ENCODE measurements at regions not wholly inside any gene's neighbourhood (a gene's known extent, or its start where the extent isn't known, plus 50 kb on each side); places are given as distances from the start of the nearest gene placed in this dataset.
"Not testable (repeated sequence)": the region's sequence is repeated elsewhere in the genome, so short reads cannot be mapped to it uniquely, and the experiment has no call there.

DNA sequence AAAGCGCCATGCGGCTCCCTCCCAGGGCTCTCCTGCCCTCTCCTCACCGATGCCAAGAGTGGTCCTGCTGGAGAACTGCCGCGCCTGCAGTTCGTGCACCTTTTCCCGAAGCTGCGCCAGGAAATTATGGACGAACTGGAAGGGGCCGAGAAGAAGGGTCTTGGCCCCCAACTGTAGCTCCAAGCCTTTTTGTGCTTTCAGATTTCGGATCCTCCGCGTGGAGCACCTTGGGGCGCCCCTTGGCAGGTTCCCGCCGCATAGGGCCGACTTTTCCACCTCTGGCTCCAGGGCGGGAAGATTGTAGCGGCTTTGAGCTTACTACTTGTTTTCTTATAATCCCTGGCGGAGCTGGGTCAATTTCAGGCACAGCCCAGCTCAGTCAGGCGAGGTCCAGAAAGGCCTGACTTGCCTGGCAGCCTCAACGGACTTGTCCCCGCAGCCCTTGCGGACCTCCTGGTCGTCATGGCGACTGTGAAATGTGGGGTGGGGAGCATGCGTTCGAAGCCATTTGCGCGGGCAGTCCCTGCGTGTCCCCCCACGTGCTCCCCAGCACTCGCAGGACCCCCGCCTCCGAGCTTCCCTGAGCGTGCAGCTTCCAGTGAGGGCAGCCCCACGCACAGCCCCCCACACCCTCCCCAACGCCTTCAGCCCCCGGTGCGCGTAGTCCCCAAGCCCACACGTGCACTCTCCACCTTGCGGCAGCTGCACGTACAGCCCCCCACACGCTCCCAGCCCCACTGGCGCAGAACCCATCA, 129.9 kb downstream of the KBTBD2 start:
- peak overlapping the region in 7 of 10 donors; percentile 37 to 82 (median 57) for H3K27ac ChIP-seq
- intact Hi-C loops (cut with DNase I): loop anchor here in 2 of 10 donors (10.0 kb wide), 2 partner anchors 293 to 353 kb away; no protein-coding TSS in a partner anchor
- H3K9me3 ChIP-seq: no peaks in the 10 kb centered on the region
- TF ChIP-seq, protein P1, sequence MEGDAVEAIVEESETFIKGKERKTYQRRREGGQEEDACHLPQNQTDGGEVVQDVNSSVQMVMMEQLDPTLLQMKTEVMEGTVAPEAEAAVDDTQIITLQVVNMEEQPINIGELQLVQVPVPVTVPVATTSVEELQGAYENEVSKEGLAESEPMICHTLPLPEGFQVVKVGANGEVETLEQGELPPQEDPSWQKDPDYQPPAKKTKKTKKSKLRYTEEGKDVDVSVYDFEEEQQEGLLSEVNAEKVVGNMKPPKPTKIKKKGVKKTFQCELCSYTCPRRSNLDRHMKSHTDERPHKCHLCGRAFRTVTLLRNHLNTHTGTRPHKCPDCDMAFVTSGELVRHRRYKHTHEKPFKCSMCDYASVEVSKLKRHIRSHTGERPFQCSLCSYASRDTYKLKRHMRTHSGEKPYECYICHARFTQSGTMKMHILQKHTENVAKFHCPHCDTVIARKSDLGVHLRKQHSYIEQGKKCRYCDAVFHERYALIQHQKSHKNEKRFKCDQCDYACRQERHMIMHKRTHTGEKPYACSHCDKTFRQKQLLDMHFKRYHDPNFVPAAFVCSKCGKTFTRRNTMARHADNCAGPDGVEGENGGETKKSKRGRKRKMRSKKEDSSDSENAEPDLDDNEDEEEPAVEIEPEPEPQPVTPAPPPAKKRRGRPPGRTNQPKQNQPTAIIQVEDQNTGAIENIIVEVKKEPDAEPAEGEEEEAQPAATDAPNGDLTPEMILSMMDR (IDR thresholded peaks at IDR 0.05): no peak
- peak in 6 of 8 donors; percentile 10 to 86 (median 33) for ATAC-seq
- peak in 1 of 2 donors; percentile 18 for DNase-seq
- no peaks in the 10 kb centered on the region for H3K36me3 ChIP-seq
- peaks cover 0 to 26% (median 0%) of the 10 kb centered on the region in 7 donors for H3K27me3 ChIP-seq
- peaks cover 0 to 14% (median 5%) of the 10 kb centered on the region in 9 donors for H3K4me1 ChIP-seq
- 63 to 70% methylated on average over 44 to 46 of the region's 46 CpGs for WGBS, 2 donors
- peak overlapping the region in 1 of 10 donors; percentile 3 for H3K4me3 ChIP-seq

DNA sequence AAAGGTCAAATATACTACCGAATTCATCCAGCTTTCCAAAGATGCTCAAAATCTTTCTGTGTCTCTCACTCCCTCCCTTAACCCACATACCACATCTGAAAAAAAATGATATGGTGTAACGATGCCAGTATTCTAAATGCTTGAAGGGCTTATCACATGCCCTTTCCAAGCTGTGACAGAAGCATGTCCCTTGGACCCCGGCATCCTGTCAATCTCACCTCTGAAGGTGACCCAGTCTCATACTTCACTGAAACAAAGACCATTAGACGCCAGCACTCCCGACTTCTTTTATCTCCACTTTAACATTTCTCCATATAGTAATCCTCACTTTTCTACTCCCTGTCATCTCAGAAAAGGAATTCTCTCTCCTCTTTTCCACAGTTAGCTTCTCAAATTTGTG, 130.8 kb downstream of the KBTBD2 start:
- peak in 1 of 2 donors; percentile 36 for DNase-seq
- peak in 1 of 8 donors; percentile 63 for ATAC-seq
- Histone ChIP-seq H3K27me3 (peaks cover 0 to 26% (median 0%) of the 10 kb centered on the region in 7 donors), H3K4me1 (peaks cover 0 to 11% (median 5%) of the 10 kb centered on the region in 9 donors), H3K27ac (peak overlapping the region in 7 of 10 donors; percentile 37 to 82 (median 57))
- H3K36me3 ChIP-seq, H3K4me3 ChIP-seq, H3K9me3 ChIP-seq: not testable (repeated sequence)
- intact Hi-C loops (cut with DNase I): loop anchor here in 2 of 10 donors (10.0 kb wide), 2 partner anchors 294 to 354 kb away; no protein-coding TSS in a partner anchor
- WGBS, 2 donors: 50 to 60% methylated on average over 5 of the region's 5 CpGs

DNA sequence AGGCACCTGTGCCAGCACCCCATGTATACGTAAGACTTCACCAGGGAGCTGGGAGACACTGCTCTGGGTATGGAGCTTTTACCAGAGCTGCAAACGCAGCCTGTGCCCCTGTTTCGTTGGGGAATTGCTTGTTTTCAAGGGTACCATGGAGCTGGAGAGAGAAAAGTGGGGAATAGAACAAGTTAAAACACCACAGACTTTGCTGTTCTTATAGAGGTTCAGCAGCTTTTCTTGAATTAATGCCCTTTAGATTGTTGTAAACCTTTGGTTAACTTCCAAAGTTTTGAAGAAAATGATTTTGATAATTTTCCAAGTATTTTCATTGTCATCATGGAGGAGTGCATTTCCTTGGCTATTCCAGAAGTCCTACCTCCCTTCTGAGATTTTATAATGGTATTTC, 131.7 kb downstream of the KBTBD2 start:
- Histone ChIP-seq H3K4me1 (peaks cover 0 to 11% (median 5%) of the 10 kb centered on the region in 9 donors), H3K27me3 (peaks cover 0 to 26% (median 0%) of the 10 kb centered on the region in 7 donors)
- intact Hi-C loops (cut with DNase I): loop anchor here in 2 of 10 donors (10.0 kb wide), 2 partner anchors 295 to 355 kb away; no protein-coding TSS in a partner anchor
- H3K4me3 ChIP-seq, H3K9me3 ChIP-seq, H3K27ac ChIP-seq, DNase-seq, H3K36me3 ChIP-seq, ATAC-seq: not testable (repeated sequence)
- 91 to 93% methylated on average over 3 of the region's 3 CpGs for WGBS, 2 donors

DNA sequence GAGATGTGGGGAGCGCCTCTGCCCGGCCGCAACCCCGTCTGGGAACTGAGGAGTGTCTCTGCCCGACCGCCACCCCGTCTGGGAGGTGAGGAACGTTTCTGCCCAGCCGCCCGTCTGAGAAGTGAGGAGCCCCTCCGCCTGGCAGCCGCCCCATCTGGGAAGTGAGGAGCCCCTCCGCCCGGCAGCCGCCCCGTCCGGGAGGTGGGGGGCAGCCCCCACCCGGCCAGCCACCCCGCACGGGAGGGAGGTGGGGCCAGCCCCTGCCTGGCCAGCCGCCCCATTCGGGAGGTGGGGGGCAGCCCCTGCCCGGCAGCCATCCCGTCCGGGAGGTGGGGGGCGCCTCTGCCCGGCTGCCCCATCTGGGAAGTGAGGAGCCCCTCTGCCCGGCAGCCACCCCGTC, 137.7 kb downstream of the KBTBD2 start:
- H3K36me3 ChIP-seq: not testable (repeated sequence)

DNA sequence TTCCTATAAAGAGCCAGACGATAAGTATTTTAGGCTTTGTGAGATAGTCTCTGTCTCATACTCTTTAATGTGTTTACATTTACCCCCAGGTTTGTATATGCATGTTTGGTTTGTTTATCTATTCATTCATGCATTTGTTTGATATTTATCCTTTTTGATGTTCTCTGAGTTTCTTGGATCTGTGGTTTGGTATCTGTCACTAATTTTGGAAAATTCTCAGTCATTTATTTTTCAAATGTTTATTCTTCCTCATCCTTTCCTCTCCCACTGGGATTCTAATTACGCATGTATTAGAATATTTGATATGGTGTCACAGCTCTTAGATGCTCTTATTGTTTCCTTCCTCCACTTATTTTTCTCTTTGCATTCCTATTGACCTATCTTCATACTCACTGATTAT, 143.2 kb downstream of the KBTBD2 start:
- 89 to 94% methylated on average over 2 of the region's 2 CpGs for WGBS, 2 donors

More for the DNA sequence above, 137.7 kb downstream of the KBTBD2 start:
- peak in 1 of 8 donors; percentile 67 for ATAC-seq
- intact Hi-C loops (cut with DNase I); H3K9me3 ChIP-seq; H3K4me1 ChIP-seq; H3K27me3 ChIP-seq; H3K4me3 ChIP-seq; DNase-seq; H3K27ac ChIP-seq: not testable (repeated sequence)
- WGBS, 2 donors: 89 to 95% methylated on average over 28 to 29 of the region's 29 CpGs

DNA sequence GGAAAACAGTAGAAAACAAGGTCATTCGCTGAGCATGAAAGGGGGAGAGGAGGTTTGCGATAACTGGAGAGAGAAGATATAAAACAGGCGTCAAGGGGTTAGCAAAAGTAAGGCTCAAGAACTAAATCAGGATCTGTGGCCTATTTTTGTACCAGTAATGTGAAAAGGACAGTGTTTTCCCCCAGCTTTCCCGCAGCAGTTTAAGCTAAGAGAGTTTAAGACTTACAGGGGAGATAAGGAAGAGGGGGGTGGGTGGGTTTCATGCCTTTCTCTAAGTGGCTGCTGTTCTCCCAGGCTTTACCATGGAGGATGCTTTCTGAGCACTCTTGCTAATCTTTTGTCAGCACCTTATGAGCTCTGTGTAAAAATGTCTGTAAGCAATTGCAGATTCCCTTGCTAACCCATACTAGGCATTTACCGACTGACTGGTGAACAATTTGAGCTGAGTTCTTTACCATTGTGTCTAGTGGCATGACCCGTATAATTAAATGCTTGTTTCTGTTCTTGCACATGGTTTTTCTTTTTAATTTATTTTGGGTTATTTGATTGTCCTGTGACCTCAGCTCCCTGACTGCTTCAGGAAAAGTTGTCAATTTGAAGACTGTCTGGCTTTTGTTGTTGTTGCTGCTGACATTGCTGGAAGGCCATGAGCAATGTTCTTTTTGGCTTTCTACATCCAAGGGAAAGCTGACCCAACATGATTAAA, 144.0 kb downstream of the KBTBD2 start:
- H3K4me1 ChIP-seq; H3K36me3 ChIP-seq; H3K9me3 ChIP-seq; DNase-seq; intact Hi-C loops (cut with DNase I); H3K4me3 ChIP-seq; H3K27me3 ChIP-seq; ATAC-seq; H3K27ac ChIP-seq: not testable (repeated sequence)
- WGBS, 2 donors: 32 to 48% methylated on average over 6 of the region's 6 CpGs

More for the DNA sequence above, 143.2 kb downstream of the KBTBD2 start:
- H3K4me3 ChIP-seq; H3K9me3 ChIP-seq; ATAC-seq; H3K4me1 ChIP-seq; H3K27ac ChIP-seq; DNase-seq; intact Hi-C loops (cut with DNase I); H3K27me3 ChIP-seq; H3K36me3 ChIP-seq: not testable (repeated sequence)

DNA sequence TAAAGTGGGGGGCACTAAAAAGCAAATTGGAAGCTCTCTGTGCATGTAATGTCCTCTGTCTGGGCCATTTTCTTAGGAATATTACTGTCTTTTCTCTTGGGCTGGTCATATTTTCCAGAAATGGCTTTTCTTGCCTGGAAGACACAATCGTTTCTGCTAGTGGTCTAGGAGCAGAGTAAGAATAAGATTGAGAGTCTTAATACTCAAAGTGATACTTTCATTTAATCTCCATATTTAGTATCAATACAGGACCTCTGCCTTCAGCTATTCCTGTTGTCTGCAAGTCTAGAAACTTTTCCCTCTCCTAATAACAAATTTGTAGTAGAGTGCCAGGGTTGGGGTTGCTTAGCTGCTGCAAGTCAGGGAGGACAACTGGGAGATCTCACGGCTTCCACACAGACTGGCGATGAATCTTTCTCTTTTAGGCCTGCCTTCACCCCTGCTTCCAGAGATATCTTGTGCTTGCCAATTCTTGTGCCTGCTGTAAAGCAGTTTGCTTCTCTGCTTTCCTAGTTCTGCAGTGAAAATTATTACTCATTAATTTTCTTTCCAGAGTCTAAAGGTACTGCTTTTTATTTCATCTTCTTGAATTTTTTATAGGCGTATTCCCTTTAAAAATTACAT, 149.6 kb downstream of the KBTBD2 start:
- intact Hi-C loops (cut with DNase I); H3K4me1 ChIP-seq; H3K9me3 ChIP-seq; H3K4me3 ChIP-seq; ATAC-seq; H3K27ac ChIP-seq; H3K27me3 ChIP-seq; H3K36me3 ChIP-seq; DNase-seq: not testable (repeated sequence)
- 71 to 77% methylated on average over 4 of the region's 4 CpGs for whole genome bisulfite sequencing, 2 donors

DNA sequence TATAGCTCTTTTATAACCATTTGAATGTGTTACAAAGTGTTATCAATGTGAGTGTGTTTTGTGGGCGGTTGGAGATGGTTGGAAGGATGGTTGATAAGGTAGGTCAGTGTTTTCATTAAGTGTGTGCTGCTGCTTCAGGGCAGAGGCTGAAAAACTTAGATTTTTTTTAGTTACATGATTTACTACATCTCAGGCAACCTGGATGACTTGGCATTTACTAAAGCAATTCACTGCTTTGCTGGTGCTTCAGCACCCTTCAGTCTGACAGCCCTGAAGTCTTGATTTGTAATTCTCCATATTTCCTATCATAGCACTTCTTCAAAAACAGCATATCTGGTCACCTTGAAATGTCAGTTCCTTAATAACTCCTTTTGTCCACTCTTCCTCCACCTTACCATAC, 151.8 kb downstream of the KBTBD2 start:
- H3K9me3 ChIP-seq; H3K4me3 ChIP-seq; H3K27ac ChIP-seq; H3K4me1 ChIP-seq; DNase-seq; H3K27me3 ChIP-seq; H3K36me3 ChIP-seq; intact Hi-C loops (cut with DNase I); ATAC-seq: not testable (repeated sequence)
- no CpG with 5 or more reads among the region's 1 CpG for WGBS, 2 donors

DNA sequence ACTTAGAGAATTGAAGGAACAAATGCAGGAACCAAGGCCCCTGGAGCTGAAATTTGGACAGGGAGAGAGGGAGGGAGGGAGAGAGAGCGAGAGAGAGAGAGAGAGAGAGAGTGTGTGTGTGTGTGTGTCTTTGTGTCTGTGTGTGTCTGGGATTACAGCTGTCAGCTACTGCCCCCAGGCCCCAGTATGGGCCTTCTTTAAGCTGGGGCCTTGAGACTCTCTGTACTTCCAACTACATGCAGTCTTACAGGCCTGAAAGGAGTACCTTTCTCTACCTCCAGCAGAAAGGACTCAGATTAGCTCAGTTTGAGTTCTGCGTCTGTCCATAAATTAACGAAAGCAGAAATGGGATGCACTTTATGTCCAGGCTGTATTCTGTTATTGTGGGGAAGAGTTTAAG, 153.2 kb downstream of the KBTBD2 start:
- H3K36me3 ChIP-seq; H3K27me3 ChIP-seq; H3K4me1 ChIP-seq; H3K9me3 ChIP-seq; H3K4me3 ChIP-seq; DNase-seq; intact Hi-C loops (cut with DNase I); H3K27ac ChIP-seq; ATAC-seq: not testable (repeated sequence)
- 91 to 98% methylated on average over 2 to 3 of the region's 3 CpGs for WGBS, 2 donors

Data from heart right ventricle (tissue), 16 donors.